HG02759 (cell line): ENCODE measurements at regions not wholly inside any gene's neighbourhood (a gene's known extent, or its start where the extent isn't known, plus 50 kb on each side); places are given as distances from the start of the nearest gene placed in this dataset.
"Not testable (repeated sequence)": the region's sequence is repeated elsewhere in the genome, so short reads cannot be mapped to it uniquely, and the experiment has no call there.

Experiments used
- ATAC-seq: cut with Tn5 transposase; IDR thresholded peaks from one replicate; pipeline ENCODE4 v1.9.1; 2021; ENCODE audit warnings: mild to moderate bottlenecking, moderate library complexity; ENCODE audit not compliant: unreplicated experiment

DNA sequence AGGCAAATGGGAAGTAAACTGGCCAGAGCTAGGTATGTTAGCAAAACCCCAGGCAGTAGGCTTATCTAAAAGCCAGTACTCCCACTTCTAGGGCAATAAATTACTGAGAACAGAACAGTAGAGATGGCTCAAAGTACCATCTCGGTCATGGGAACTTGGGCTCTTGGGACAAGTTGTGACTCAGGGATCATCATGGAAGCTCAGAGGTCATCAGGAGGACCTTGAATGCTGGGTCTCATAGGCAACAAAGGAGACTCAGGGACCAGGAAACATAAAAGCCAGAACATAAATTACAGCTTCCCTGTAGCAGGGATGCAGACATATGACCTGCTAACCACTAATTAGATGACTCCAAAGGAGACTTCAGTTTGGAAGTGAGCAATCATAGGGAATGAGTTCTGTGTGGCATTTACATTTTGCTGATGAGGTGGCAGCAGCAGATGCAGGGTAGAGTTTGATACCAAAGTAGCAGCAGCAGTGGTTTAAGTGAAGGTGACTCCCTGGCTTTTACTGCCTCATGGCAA, 97.6 kb upstream of the SCAF11 start:
- no peak for ATAC-seq

DNA sequence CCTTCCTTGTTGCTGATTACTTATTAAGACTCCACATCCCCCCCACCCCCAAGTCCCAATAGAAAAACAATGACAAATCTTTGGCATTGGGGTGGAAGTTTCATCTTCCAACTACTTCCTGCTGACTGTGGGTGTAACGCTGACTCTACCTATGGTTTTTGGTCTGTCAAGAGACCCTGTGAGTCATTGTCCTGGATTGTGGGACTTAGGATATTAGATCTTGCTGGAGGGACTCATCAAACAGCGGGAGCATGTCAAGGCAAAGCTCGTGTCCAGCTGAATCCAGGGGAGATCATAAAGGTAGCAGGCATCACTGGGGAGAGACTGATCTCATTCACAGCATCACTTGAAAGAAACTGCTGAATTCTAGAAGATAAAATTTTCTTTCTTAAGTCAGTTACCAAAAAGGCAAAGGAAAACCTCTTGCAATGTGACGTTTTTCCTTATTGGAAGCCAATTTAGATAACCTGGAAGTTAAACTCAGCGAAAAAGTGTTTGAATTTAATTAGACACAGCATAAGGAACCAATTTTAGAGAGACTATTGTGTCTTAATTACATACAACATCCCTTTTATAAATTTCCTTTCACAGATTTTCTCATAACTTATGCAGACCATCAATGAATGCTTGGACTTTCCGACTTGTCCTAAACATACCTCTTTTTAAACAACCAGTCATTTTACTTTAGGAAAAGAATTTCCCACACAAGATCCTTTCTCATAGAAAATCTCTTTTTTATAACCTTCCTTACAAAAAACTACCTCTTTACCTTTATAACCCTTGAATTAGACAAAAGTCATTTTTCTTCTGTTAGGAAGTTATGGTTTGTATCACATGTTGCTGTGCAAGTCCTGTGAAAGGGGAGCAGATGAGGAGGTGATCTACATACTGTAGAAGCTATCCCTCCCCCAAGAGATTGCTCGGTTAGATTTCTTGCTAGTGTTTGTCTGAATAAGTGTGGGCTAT, 94.6 kb upstream of the SCAF11 start:
- no peak for ATAC-seq

DNA sequence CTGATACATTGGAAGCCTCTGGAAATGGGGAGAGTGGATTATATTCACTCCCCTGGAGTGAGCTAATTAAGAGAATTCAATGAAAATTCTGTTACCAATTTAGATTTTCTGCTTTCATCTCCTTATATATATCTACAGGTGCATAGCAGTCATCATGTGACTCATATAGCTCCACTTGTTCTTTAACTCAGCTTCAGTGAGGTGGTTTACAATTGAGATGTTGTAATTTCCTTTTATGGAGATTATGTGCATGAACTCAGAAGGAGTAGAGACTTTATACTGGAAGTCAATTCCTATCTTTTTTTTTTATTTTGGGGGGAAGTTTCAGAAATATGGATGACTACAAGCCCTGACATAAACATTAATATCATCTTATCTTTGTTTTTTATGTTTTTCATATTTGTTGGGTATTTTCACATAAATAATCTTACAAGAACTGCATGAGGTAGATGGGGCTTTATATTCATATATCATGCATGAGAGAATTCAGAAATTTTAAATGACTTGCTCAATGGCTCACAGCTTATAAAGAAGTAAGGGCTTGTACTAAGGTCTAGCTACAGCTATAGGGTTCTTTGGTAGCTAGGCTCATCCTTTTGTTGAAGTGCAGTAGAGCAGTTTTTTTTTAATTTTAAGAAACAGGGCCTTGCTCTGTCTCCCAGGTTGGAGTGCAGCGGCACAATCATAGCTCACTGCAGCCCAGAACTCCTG, 92.3 kb upstream of the SCAF11 start:
- no peak for ATAC-seq

DNA sequence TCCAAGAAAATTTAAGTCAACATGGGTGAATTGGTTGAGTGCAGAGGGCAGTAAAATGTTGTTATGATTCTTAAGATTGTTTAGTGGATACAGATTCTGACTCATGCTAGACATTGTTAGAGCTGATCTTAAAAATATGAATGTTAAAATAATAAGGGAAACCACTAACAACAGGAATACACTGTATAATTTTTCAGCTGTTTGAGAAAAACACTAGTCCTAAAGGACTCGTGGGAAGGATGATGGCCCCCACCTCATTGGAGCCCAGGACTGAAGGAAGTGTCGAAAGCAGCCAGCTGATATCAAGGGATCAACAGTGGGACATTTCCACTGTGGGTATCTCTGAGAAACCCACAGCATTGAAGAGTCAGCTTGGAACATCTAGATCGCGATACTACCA, 82.9 kb upstream of the SCAF11 start:
- ATAC-seq = no peak

DNA sequence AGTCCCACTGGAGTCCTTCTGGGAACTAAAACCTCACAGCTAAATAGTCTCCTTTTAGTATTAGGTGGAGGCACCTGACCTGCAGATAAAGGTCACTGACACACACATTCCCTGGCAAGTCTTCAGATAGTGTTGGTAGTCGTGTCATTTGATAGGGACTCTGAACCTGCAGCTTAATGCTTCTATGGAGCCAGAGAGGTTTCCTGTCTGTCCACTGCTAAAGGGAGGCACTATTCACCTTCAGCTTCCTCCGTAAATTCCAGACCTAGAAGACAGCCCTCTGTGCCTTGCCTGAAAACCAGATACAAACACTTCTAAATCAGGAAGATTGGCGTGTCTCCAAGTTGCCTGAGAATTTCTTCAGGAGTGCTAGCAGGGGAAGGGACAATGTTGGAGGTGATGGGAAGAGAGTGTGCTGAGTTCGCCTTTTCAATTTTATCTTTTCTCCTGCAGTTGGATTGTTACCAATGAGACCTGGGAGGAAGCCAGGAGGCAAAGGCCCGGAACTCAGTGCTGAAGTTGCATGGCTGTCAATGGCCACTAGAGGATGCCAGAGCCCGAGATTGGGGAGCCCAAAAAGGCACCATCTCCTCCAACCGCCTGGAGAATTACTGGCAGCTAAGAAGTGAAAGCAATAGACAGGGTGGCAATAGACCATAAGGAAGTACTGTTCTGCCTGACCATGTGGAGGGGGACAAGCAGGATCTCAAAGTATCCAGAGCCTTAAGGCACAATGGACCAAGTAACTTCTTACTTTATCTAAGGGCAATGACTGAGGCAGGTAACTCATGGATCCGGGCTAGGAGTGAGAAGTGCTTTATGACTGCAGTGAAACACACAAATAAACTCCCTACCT, 81.6 kb upstream of the SCAF11 start:
- ATAC-seq = peak; percentile 98

DNA sequence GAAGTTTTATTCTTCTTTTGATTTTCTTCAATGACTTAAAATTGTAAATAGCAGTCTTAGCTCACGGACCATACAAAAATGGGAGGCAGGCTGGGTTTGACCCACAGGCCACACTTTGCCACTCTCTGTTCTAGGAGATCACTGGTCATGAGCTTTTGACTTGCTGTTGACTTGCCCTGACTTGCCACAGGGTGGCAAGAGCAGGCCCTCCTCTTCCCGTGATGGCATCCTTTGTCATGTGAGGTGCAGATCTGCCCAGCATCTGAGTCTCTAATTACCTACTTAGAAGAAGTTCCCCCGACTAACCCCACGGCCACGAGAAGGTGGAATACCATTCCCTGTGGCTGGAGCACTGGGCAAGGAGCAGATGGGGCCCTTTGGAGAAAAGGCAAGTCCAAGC, 81.0 kb upstream of the SCAF11 start:
- ATAC-seq = no peak

DNA sequence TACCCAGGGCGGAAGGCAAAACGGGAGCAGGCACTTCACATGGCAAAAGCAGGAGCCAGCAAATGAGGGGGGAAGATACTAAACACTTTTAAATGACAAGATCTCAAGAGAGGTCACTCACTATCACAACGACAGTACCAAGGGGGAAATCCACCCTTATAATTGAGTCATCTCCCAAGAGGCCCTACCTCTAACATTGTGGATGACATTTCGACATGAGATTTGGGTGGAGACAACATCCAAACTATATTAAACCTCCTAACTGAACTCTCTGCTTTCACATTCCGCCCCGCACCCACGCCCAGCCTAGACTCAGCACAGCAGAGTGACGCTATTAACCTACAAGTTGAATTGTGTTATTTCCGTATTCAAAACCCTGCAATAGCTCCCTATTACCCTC, 76.7 kb upstream of the SCAF11 start:
- ATAC-seq = no peak

DNA sequence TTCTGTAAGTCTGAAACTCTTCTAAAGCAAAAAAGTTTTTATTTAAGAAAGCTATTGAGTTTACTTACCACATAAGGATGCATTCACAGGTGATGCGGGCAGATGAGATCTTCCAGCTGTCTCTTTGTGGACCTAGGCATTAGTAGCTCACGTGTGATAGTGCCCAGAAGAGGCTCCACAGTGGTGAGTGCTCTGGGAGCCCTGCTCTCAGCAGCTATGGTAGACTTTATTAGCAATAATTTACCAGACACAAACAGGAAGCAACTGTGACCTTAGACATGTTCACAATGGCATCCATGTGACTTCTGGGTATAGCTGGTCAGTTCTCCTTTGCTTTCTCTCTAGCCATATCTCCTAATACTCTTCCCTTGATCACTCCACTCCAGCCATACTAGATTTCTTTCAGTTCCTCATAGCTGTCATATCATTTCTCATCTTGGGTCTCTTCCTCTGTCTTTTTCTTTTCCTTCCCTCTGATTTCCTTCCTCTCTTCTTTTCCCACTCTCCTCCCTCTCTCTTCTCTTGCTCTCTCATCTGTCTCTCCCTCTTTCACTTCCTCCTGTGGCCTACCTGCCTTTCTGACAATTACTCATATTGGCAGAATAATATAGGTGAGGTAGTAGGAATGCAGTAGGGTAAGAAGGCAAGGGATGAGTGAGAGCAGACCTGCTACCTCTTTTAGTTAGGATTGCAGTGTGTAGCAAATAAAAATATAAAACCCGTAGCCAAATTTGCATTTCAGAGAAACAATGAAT, 75.2 kb upstream of the SCAF11 start:
- peak; percentile 84 for ATAC-seq

DNA sequence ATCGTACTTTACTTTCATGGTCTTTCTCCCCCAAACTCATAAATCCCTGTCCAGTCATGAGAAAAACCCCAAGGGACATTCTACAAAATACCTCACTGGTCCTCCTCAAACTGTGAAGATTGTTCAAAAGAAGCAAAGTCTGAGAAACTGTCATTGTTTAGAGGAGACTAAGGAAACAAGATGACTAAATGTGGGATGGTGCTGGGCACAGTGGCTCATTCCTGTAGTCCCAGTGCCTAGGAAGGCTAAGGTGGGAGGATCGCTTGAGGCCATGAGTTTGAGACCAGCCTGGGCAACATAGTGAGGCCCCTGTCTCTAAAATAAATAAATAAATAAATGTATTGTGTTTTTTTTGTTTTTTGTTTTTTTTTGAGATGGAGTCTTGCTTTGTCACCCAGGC, 74.2 kb upstream of the SCAF11 start:
- ATAC-seq = no peak

DNA sequence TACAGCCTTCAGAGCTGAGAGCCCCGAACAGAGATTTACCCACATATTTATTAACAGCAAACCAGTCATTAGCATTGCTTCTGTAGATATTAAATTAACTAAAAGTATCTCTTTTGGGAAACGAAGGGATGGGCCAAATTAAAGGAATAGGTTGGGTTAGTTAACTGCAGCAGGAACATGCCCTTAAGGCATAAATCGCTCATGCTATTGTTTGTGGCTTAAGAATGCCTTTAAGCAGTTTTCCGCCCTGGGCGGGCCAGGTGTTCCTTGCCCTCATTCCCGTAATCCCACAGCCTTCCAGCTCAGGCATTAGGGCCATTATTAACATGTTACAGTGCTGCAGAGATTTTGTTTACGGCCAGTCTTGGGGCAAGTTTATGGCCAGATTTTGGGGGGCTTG, 68.3 kb upstream of the SCAF11 start:
- not testable (repeated sequence) for ATAC-seq

DNA sequence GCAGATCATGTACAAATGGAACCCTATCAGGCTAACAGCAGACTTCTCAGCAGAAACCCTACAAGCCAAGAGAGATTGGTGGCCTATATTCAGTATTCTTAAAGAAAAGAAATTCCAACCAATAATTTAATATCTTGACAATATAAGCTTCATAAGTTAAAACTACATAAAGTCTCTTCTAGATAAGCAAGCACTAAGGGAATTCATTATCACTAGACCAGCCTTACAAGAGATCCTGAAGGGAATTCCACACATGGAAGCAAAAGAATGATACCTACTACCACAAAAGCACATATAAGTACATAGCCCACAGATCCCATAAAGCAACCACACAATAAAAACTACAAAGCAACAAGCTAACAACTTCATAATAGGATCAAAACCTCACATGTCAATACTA, 60.4 kb upstream of the SCAF11 start:
- no peak for ATAC-seq

DNA sequence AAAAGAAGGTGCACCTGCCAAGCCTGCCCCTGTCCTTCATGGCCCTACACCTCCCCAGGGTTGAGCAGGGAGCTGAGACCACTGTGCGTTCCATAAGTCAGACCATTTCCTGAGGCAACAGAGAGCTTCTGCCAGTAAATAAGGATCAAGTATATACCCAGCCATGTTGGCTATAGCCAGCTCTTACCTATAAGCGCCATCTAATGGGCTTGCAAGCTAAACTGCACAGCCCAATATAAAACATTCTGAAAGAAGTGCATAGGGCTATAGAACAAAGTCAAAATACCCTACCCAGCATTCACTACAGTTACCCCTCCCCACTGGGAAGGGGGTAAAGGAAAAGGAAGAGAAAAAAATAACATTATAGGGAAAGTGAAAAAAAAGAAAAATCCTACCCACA, 59.3 kb upstream of the SCAF11 start:
- no peak for ATAC-seq

DNA sequence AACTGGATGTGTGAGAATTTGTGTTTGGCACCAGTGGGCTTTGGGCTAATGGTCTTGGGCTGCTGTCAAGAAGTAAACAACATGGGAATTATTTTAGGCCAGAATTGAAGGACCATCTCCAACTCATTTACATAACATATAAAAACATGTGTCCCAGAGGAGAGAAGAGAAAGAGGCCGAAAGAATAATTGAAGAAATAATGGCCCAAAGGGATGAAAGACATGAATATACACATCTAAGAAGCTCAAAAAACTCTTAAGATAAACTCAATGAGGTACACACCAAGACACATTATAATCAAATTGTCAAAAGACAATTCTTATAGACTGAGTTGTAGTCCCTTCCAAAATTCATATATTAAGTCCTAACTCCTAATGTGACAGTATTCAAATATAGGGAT, 56.1 kb upstream of the SCAF11 start:
- no peak for ATAC-seq

DNA sequence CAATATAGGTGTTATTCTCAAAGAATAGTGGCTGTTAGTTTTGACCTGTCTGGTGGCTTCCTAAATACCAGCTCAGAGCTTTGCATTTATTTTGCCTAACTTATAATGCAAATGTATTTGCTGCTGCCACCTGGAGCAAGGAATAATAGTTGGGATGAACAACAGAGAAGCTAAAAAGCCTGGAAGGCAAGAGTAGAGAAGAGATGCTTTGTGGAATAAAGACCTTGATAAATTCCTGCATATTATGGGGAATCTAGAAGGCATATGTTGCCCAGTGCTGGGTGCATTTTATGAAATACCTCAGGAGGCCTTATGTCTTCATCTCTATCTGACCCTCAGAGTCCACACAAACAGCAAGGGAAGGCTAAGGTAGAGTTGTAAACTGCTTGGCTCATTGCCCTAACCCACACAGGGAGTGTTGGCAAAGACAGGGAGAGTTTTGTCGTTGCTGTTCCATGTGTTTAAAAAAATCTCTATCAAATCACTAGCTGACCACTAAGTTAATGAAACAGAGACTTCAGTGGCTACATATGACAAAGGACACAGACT, 53.7 kb upstream of the SCAF11 start:
- no peak for ATAC-seq
